HG03565 (cell line): ENCODE measurements at regions not wholly inside any gene's neighbourhood (a gene's known extent, or its start where the extent isn't known, plus 50 kb on each side); places are given as distances from the start of the nearest gene placed in this dataset.

Experiments
- ATAC-seq: cut with Tn5 transposase; IDR thresholded peaks from one replicate; pipeline ENCODE4 v1.9.1; 2021; ENCODE audit warnings: mild to moderate bottlenecking, moderate library complexity; ENCODE audit not compliant: unreplicated experiment

DNA sequence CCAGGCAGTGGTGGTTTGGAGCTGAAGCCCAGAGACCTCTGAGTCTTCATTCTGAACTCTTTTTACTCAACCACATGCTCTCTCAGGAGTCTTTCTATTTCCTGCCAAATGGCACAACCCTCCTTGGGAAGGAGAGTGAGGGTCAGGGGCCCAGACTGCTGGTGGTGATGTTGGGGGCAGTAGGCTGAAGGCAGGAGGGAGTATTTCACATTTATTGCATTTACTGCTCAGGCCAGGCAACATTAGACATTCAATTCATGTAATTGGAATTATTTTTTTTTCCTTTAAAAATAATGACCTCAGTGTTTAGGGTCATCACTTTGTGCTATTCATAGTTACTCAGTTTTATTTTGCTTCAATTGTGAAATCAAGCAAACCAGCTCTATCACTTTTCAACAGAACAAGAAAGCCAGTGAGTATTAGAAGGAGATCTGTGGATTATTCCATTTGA is 311.3 kb upstream of the NT5C1B start:
- ATAC-seq = no peak

GRCh38 chr2:18899725-18900124 is 310.4 kb upstream of the NT5C1B start:
- no peak for ATAC-seq

GRCh38 chr2:18898271-18898670 is 308.9 kb upstream of the NT5C1B start:
- ATAC-seq = no peak

GRCh38 chr2:18896125-18896764 is 306.9 kb upstream of the NT5C1B start:
- ATAC-seq = no peak

DNA sequence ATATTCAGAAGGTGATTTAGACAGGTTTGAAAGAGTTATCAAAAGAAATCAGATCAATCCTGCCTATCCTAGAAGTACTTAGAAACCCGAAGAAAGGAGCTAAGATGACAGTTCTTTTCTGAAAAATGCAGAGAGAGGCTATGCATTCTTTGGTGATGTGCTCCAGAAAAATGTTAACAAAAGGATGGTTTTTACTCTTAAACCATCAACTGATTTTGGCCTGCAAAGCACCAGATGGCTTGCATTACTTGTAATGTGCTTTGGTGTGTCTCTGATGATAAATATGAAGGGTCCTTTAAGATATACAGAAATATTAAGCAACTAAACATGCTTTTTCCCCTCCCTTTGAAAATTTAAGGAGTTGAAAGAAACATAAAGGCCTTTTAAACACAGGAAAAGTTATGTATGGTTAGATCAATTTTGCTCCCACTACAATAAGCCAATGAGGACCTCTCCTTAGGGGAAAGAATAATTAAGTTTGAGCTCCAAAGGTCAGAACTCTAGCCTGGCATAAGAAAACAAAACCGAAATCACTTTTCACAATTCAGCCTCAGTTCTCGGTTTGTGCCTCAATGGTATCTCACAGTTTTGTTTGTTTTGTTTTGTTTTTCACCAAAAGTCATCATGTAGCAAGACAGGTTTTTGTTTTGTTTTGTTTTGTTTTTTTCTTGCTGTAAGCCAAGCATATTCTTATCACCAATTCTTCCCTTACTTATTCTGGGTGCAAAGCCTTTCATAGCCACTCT is 302.4 kb upstream of the NT5C1B start:
- no peak for ATAC-seq

- ATAC-seq = no peak
These were observed 300.4 kb upstream of the NT5C1B start for GRCh38 chr2:18889565-18890332.

DNA sequence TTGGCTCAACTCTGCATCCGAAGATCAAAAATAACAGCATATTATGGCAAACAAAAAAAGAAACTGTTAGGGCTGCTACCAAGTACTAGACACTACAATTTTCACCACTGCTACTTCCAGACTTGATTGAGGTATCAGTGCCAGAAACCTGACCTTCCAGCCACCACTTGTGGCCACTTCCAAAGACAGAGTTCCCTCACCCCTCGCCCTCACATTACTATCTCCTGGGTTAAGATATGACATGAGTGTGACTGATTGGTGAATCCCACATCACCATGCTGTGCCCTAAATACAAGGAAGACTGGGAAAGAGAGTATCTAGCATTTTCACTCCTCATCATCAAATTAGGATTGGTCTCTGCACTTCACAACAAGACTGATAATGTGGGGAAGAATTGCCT is 296.1 kb upstream of the NT5C1B start:
- ATAC-seq = no peak

DNA sequence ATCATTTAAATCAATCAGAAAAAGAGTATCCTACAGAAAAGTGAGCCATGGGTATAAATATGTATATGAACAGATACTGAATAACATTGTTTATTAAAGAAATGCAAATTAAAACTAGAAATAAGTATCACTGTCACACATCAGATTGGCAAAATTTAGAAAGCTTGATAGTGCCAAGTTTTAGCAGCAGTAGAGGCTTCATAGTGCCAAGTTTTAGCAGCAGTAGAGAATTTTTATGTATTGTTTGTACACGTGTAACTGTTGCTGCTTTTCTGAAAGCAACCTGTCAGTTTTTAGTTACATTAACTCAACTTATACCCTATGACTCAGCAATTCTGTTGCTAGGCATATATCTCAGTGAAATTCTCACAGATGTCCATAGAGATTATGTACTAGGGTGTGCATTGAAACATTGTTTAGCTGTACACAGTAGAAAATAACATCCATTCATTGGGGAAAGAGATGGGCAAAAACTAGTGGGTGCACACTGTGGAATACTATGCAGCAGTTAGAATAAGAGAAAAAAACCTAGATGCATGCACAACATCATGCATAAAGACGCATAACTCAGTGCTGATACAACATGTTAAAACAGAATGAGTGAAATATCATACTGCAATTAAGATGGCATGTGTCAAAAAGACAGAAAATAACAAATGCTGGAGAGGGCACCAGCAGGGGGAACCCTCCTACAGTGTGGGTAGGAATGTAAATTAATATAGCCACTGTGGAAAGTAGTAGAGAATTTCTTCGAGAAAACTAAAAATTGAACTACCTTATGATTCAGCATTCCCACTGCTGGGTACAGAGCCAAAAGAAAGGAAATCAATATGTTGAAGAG is 294.5 kb upstream of the NT5C1B start:
- no peak for ATAC-seq

- no peak for ATAC-seq
These were observed 282.1 kb upstream of the NT5C1B start for GRCh38 chr2:18871430-18871829.

GRCh38 chr2:18870307-18870706 is 280.9 kb upstream of the NT5C1B start:
- ATAC-seq = no peak

DNA sequence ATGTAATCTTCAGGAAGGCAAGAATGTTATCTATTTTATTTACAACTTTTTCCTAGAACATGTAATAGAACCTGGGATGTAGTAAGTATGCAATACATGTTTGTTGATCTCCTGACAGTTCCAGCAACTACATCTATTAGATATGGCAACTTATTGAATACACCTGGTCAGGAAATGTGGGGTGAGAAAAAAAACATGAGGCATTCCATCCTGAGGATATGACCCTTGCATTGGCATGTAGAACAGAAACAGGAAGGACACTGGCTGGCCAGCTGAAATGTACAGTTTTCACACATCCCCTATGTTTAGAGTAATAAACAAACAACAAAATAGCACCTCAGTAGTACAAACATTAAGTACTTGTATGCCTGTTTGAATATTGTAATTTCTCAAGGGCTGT is 272.6 kb upstream of the NT5C1B start:
- no peak for ATAC-seq

- no peak for ATAC-seq
These were observed 270.8 kb upstream of the NT5C1B start for GRCh38 chr2:18860179-18860578.

DNA sequence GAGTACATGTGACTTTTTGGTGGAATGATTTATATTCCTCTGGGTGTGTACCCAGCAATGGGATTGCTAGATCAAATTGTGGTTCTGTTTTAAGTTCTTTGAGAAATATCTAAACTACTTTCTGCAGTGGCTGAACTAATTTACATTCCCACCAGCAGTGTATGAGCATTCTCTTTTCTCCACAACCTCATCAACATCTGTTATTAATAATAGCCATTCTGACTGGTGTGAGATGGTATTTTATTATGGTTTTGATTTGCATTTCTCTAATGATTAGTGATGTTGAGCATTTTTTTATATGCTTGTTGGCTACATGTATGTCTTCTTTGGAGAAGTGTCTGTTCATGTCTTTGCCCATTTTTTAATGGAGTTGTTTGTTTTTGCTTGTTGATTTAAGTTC is 267.4 kb upstream of the NT5C1B start:
- ATAC-seq = no peak

GRCh38 chr2:18855027-18855426 is 265.7 kb upstream of the NT5C1B start:
- no peak for ATAC-seq

GRCh38 chr2:18849841-18850578 is 260.6 kb upstream of the NT5C1B start:
- peak; percentile 97 for ATAC-seq

- no peak for ATAC-seq
These were observed 259.3 kb upstream of the NT5C1B start for GRCh38 chr2:18848646-18849045.

DNA sequence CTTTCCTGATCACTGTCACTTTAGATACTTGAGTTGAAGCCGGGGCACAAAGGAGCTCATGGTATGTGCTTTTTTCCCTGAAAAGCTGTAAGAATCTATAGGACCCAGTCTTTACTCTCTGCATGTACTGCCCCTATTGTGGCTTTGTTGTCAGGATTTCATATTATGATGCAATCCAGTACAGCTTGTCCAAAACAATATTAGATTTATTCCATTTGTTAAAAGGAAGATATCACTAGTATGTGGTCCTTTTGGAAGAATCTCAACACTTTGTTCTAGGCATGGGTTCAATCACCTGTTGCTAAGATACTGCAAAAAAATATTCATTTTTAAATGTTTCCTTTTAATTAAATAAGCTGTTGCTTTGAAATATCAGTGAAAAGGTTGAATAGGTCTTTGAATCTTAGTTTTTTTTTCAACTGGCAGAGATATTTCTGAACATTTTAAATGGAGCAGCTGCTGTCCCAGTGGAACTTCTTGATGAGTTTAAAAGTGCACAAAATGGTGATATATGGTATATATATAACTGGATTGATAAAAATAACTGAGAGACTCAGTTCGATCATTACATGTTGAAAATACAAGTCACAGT is 256.6 kb upstream of the NT5C1B start:
- no peak for ATAC-seq

DNA sequence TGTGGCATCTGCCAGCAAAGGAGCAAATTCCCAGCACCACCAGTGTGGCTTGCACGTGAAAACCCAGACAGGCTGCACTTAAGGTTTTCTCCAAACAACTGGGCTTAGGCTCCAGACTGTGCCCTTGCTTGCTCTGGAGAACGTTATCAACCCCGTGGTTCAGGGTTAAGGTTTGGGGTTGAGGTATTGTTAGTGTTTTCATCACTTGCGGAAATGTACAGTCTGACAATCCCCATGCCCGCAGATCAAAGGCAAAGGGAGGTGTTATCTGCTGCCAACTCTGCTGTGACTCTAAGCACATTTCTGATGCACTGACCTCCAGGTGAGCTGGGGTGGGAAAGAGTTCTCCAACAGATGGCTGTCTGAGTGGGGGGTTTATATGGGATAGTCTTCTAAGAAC is 253.5 kb upstream of the NT5C1B start:
- ATAC-seq = no peak

- ATAC-seq = no peak
These were observed 252.1 kb upstream of the NT5C1B start for GRCh38 chr2:18841248-18842150.
